Smooth muscle cell (in vitro differentiated cells): ENCODE measurements at regions not wholly inside any gene's neighbourhood (a gene's known extent, or its start where the extent isn't known, plus 50 kb on each side); places are given as distances from the start of the nearest gene placed in this dataset.

ENCODE experiments used
- DNase-seq: peaks from one replicate; lab custom pipeline; 2025; ENCODE audit not compliant: unreplicated experiment; lab: John Stamatoyannopoulos, UW
- H2AFZ ChIP-seq: fragments of 200-600 bp; sonication (generic); 2 replicates; pipeline ENCODE4 v1.6.0; 2016; ENCODE audit warnings: antibody characterized with exemption, low read depth, mild to moderate bottlenecking
- H3F3A ChIP-seq: fragments of 200-600 bp; sonication (generic); 2 replicates; pipeline ENCODE4 v1.6.0; 2017; ENCODE audit warnings: antibody characterized with exemption, low read depth
- H3K27ac ChIP-seq: fragments of 200-600 bp; sonication (generic); 2 replicates; pipeline ENCODE4 v1.5.1; 2016; ENCODE audit warnings: low read depth, mild to moderate bottlenecking
- H3K27me3 ChIP-seq: fragments of 200-600 bp; sonication (generic); 2 replicates; pipeline ENCODE4 v1.6.1; 2016; ENCODE audit warnings: low read depth, mild to moderate bottlenecking
- H3K36me3 ChIP-seq: fragments of 200-600 bp; sonication (generic); 2 replicates; pipeline ENCODE4 v1.5.1; 2016; ENCODE audit warnings: low read depth
- H3K4me1 ChIP-seq: fragments of 200-600 bp; sonication (generic); 2 replicates; pipeline ENCODE4 v1.5.1; 2016; ENCODE audit warnings: low read depth
- H3K4me2 ChIP-seq: fragments of 200-600 bp; sonication (generic); 2 replicates; pipeline ENCODE4 v1.6.0; 2016; ENCODE audit warnings: mild to moderate bottlenecking
- H3K4me3 ChIP-seq: fragments of 200-600 bp; sonication (generic); 2 replicates; pipeline ENCODE4 v1.5.1; 2016; ENCODE audit warnings: mild to moderate bottlenecking
- H3K79me2 ChIP-seq: fragments of 200-600 bp; sonication (generic); 2 replicates; pipeline ENCODE4 v1.6.0; 2016; ENCODE audit warnings: low read depth, mild to moderate bottlenecking
- H3K9ac ChIP-seq: fragments of 200-600 bp; sonication (generic); 2 replicates; pipeline ENCODE4 v1.6.0; 2016; ENCODE audit warnings: low read depth
- H3K9me3 ChIP-seq: fragments of 200-600 bp; sonication (generic); replicated peaks from 2 replicates; pipeline ENCODE4 v1.5.1; 2016; ENCODE audit warnings: low read depth
- H4K20me1 ChIP-seq: fragments of 200-600 bp; sonication (generic); 2 replicates; pipeline ENCODE4 v1.6.0; 2016; ENCODE audit warnings: low read depth
- CTCF ChIP-seq: fragments of 200-600 bp; sonication (generic); IDR thresholded peaks from 2 replicates; pipeline ENCODE4 v1.5.1; 2017; ENCODE audit warnings: borderline replicate concordance, mild to moderate bottlenecking, antibody characterized with exemption; ENCODE audit not compliant: insufficient read depth, poor library complexity, severe bottlenecking
- WGBS: methylation state at CpG from one replicate; pipeline ENCODE4 v1.1.7; 2016; ENCODE audit warnings: low lambda C conversion rate; 5-methylcytosine and 5-hydroxymethylcytosine counted together

GRCh38 chr9:27625751-27626150 is 52.5 kb upstream of the C9orf72 start:
- Histone ChIP-seq H3F3A (no peaks in the 10 kb centered on the region), H3K9ac (no peak overlapping the region), H3K27ac (no peak overlapping the region), H3K4me2 (no peak overlapping the region), H2AFZ (no peak overlapping the region), H3K4me1 (peaks cover 7% of the 10 kb centered on the region), H3K36me3 (no peaks in the 10 kb centered on the region), H3K4me3 (no peak overlapping the region), H4K20me1 (no peaks in the 10 kb centered on the region), H3K79me2 (no peaks in the 10 kb centered on the region), H3K9me3 (no peaks in the 10 kb centered on the region), H3K27me3 (no peaks in the 10 kb centered on the region)
- no peak for TF ChIP-seq CTCF
- WGBS: 80% methylated on average over 2 of the region's 2 CpGs
- no peak for DNase-seq

- no peak overlapping the region for H2AFZ ChIP-seq
- 90% methylated on average over 8 of the region's 8 CpGs for WGBS
- no peak overlapping the region for H3K27ac ChIP-seq
- H3K4me3 ChIP-seq: no peak overlapping the region
- no peaks in the 10 kb centered on the region for H3K9me3 ChIP-seq
- no peaks in the 10 kb centered on the region for H3K27me3 ChIP-seq
- no peaks in the 10 kb centered on the region for H3K79me2 ChIP-seq
- no peak for DNase-seq
- TF ChIP-seq CTCF: no peak
- H4K20me1 ChIP-seq: no peaks in the 10 kb centered on the region
- no peak overlapping the region for H3K9ac ChIP-seq
- H3F3A ChIP-seq: no peaks in the 10 kb centered on the region
- H3K36me3 ChIP-seq: no peaks in the 10 kb centered on the region
- H3K4me2 ChIP-seq: no peak overlapping the region
- H3K4me1 ChIP-seq: peaks cover 7% of the 10 kb centered on the region
These were observed 53.2 kb upstream of the C9orf72 start for GRCh38 chr9:27626244-27627187.

- DNase-seq: no peak
- no peak overlapping the region for H3K4me2 ChIP-seq
- H2AFZ ChIP-seq: no peak overlapping the region
- no peaks in the 10 kb centered on the region for H3K36me3 ChIP-seq
- no peaks in the 10 kb centered on the region for H3K79me2 ChIP-seq
- H3K27me3 ChIP-seq: no peaks in the 10 kb centered on the region
- H3K4me3 ChIP-seq: no peak overlapping the region
- WGBS: 37% methylated on average over 5 of the region's 5 CpGs
- no peak overlapping the region for H3K9ac ChIP-seq
- no peak overlapping the region for H3K27ac ChIP-seq
- H3F3A ChIP-seq: no peaks in the 10 kb centered on the region
- no peak for TF ChIP-seq CTCF
- no peaks in the 10 kb centered on the region for H3K9me3 ChIP-seq
- H3K4me1 ChIP-seq: peaks cover 7% of the 10 kb centered on the region
- H4K20me1 ChIP-seq: no peaks in the 10 kb centered on the region
These were observed 53.9 kb upstream of the C9orf72 start for GRCh38 chr9:27627188-27627564.

- Histone ChIP-seq H3K79me2 (no peaks in the 10 kb centered on the region), H2AFZ (no peak overlapping the region), H3K4me2 (no peak overlapping the region), H3K27me3 (no peaks in the 10 kb centered on the region), H3K9me3 (no peaks in the 10 kb centered on the region), H3K27ac (no peak overlapping the region), H3K4me3 (no peak overlapping the region), H4K20me1 (no peaks in the 10 kb centered on the region), H3F3A (no peaks in the 10 kb centered on the region), H3K36me3 (no peaks in the 10 kb centered on the region), H3K4me1 (peaks cover 7% of the 10 kb centered on the region), H3K9ac (no peak overlapping the region)
- TF ChIP-seq CTCF: no peak
- no peak for DNase-seq
These were observed 55.0 kb upstream of the C9orf72 start for GRCh38 chr9:27628311-27628710.
